Astrocyte (in vitro differentiated cells and primary cell): ENCODE measurements at regions not wholly inside any gene's neighbourhood (a gene's known extent, or its start where the extent isn't known, plus 50 kb on each side); places are given as distances from the start of the nearest gene placed in this dataset.

Source experiments
- DNase-seq: peaks from one replicate; pipeline ENCODE4 v3.0.0-alpha.2; 2010; ENCODE audit warnings: low read depth
- FAIRE-seq: peaks from 2 replicates; lab custom pipeline; 2011; peaks lifted over from hg19 to GRCh38; lab: Jason Lieb, UNC
- H2AFZ ChIP-seq: 2 replicates; pipeline ENCODE4 v1.6.0; 2012; ENCODE audit warnings: low read depth, low read length, inconsistent platforms
- H3K27ac ChIP-seq: 2 replicates; pipeline ENCODE4 v1.5.1; 2011; ENCODE audit warnings: low read depth, low read length, inconsistent platforms
- H3K27me3 ChIP-seq: 2 replicates; pipeline ENCODE4 v1.6.0; 2011; ENCODE audit warnings: low read length, inconsistent platforms; ENCODE audit not compliant: insufficient read depth
- H3K36me3 ChIP-seq: 2 replicates; pipeline ENCODE4 v1.5.1; 2011; ENCODE audit warnings: low read length, inconsistent platforms; ENCODE audit not compliant: insufficient read depth
- H3K4me1 ChIP-seq: 2 replicates; pipeline ENCODE4 v1.5.1; 2011; ENCODE audit warnings: low read length, inconsistent platforms; ENCODE audit not compliant: insufficient read depth
- H3K4me2 ChIP-seq: 2 replicates; pipeline ENCODE4 v1.6.0; 2012; ENCODE audit warnings: low read length, inconsistent platforms
- H3K4me3 ChIP-seq: 2 replicates; pipeline ENCODE4 v1.5.1; 2011; ENCODE audit warnings: low read depth, mild to moderate bottlenecking, low read length, inconsistent platforms; ENCODE audit not compliant: insufficient read depth
- H3K79me2 ChIP-seq: 2 replicates; pipeline ENCODE4 v1.6.0; 2012; ENCODE audit warnings: mild to moderate bottlenecking, low read length, inconsistent platforms; ENCODE audit not compliant: insufficient read depth
- H3K9ac ChIP-seq: 2 replicates; pipeline ENCODE4 v1.6.0; 2012; ENCODE audit warnings: mild to moderate bottlenecking, low read length, inconsistent platforms
- H3K9me3 ChIP-seq: 2 replicates; pipeline ENCODE4 v1.5.1; 2012; ENCODE audit warnings: low read depth, mild to moderate bottlenecking, low read length, inconsistent platforms; ENCODE audit not compliant: insufficient read depth
- H4K20me1 ChIP-seq: 2 replicates; pipeline ENCODE4 v1.6.0; 2012; ENCODE audit warnings: low read length, inconsistent platforms; ENCODE audit not compliant: insufficient read depth
- H3K27ac Mint-ChIP-seq: one replicate; pipeline ENCODE4 v1.8.0; 2021; ENCODE audit warnings: mild to moderate bottlenecking, mixed read lengths; ENCODE audit not compliant: unreplicated experiment
- H3K27me3 Mint-ChIP-seq: one replicate; pipeline ENCODE4 v1.8.0; 2021; ENCODE audit warnings: low read depth, mixed read lengths; ENCODE audit not compliant: unreplicated experiment
- H3K36me3 Mint-ChIP-seq: one replicate; pipeline ENCODE4 v1.8.0; 2021; ENCODE audit warnings: low read depth, mixed read lengths; ENCODE audit not compliant: unreplicated experiment
- H3K4me1 Mint-ChIP-seq: one replicate; pipeline ENCODE4 v1.8.0; 2021; ENCODE audit warnings: low read depth, mixed read lengths; ENCODE audit not compliant: unreplicated experiment
- H3K4me3 Mint-ChIP-seq: one replicate; pipeline ENCODE4 v1.8.0; 2021; ENCODE audit warnings: mild to moderate bottlenecking, moderate library complexity, mixed read lengths; ENCODE audit not compliant: unreplicated experiment
- H3K9me3 Mint-ChIP-seq: one replicate; pipeline ENCODE4 v1.8.0; 2021; ENCODE audit warnings: mild to moderate bottlenecking, mixed read lengths; ENCODE audit not compliant: unreplicated experiment
- EZH2 ChIP-seq: IDR thresholded peaks from 2 replicates; pipeline ENCODE4 v1.6.1; 2012; ENCODE audit warnings: mild to moderate bottlenecking, low read length, inconsistent platforms; ENCODE audit not compliant: insufficient read depth
- TF ChIP-seq, protein P1 (sequence below): IDR thresholded peaks from 2 replicates; pipeline ENCODE4 v1.5.1; 2011; ENCODE audit warnings: low read depth, mild to moderate bottlenecking, inconsistent platforms, low read length, moderate library complexity; ENCODE audit not compliant: insufficient read depth

- Mint-ChIP-seq H3K27me3 (peaks cover 5% of the 10 kb centered on the region), H3K36me3 (no peaks in the 10 kb centered on the region), H3K4me1 (no peaks in the 10 kb centered on the region), H3K9me3 (peaks cover 3% of the 10 kb centered on the region), H3K4me3 (no peak overlapping the region), H3K27ac (no peak overlapping the region)
- Histone ChIP-seq H2AFZ (no peak overlapping the region), H3K4me3 (no peak overlapping the region), H3K4me2 (peak overlapping the region; percentile 25), H3K9ac (no peak overlapping the region), H3K9me3 (no peaks in the 10 kb centered on the region), H3K36me3 (no peaks in the 10 kb centered on the region), H3K27ac (no peak overlapping the region), H3K27me3 (no peaks in the 10 kb centered on the region), H3K79me2 (no peaks in the 10 kb centered on the region), H3K4me1 (peaks cover 3% of the 10 kb centered on the region), H4K20me1 (no peaks in the 10 kb centered on the region)
- FAIRE-seq (no peak), DNase-seq (peak; percentile 61)
- TF ChIP-seq EZH2: no peak
- TF ChIP-seq, protein P1, sequence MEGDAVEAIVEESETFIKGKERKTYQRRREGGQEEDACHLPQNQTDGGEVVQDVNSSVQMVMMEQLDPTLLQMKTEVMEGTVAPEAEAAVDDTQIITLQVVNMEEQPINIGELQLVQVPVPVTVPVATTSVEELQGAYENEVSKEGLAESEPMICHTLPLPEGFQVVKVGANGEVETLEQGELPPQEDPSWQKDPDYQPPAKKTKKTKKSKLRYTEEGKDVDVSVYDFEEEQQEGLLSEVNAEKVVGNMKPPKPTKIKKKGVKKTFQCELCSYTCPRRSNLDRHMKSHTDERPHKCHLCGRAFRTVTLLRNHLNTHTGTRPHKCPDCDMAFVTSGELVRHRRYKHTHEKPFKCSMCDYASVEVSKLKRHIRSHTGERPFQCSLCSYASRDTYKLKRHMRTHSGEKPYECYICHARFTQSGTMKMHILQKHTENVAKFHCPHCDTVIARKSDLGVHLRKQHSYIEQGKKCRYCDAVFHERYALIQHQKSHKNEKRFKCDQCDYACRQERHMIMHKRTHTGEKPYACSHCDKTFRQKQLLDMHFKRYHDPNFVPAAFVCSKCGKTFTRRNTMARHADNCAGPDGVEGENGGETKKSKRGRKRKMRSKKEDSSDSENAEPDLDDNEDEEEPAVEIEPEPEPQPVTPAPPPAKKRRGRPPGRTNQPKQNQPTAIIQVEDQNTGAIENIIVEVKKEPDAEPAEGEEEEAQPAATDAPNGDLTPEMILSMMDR: no peak
These were observed 64.8 kb upstream of the ADAMTS18 start for GRCh38 chr16:77499373-77500285.

- H3K4me1 ChIP-seq: peaks cover 3% of the 10 kb centered on the region
- no peak overlapping the region for H3K4me2 ChIP-seq
- H3K9ac ChIP-seq: no peak overlapping the region
- Mint-ChIP-seq H3K27ac (no peak overlapping the region), H3K4me3 (no peak overlapping the region), H3K4me1 (no peaks in the 10 kb centered on the region), H3K9me3 (peaks cover 3% of the 10 kb centered on the region), H3K36me3 (no peaks in the 10 kb centered on the region), H3K27me3 (peaks cover 5% of the 10 kb centered on the region)
- FAIRE-seq (no peak), DNase-seq (no peak)
- H4K20me1 ChIP-seq: no peaks in the 10 kb centered on the region
- H3K79me2 ChIP-seq: no peaks in the 10 kb centered on the region
- no peak for TF ChIP-seq EZH2
- TF ChIP-seq, protein P1: no peak
- no peak overlapping the region for H3K4me3 ChIP-seq
- H3K9me3 ChIP-seq: no peaks in the 10 kb centered on the region
- no peaks in the 10 kb centered on the region for H3K36me3 ChIP-seq
- no peak overlapping the region for H2AFZ ChIP-seq
- H3K27me3 ChIP-seq: no peaks in the 10 kb centered on the region
- H3K27ac ChIP-seq: no peak overlapping the region
These were observed 65.4 kb upstream of the ADAMTS18 start for GRCh38 chr16:77500286-77500598.
